ENCODE measurements at regions not wholly inside any gene's neighbourhood (a gene's known extent, or its start where the extent isn't known, plus 50 kb on each side); places are given as distances from the start of the nearest gene placed in this dataset.

GRCh38 chr5:135124128-135124527 lies 90.1 kb upstream of the PITX1 start:
- Histone ChIP-seq H3K4me3 (IDR thresholded peaks at IDR 0.05; ENCODE audit: insufficient read depth, low read depth, low read length) (no peak overlapping the region), H3K27me3 (ENCODE audit: insufficient read depth, low read depth) (no peaks in the 10 kb centered on the region), H3K4me1 (ENCODE audit: low read depth, poor library complexity, severe bottlenecking) (no peaks in the 10 kb centered on the region), H3K4me2 (no peak overlapping the region), H3K36me3 (ENCODE audit: insufficient read depth) (no peaks in the 10 kb centered on the region), H3K79me2 (ENCODE audit: insufficient read depth, low read depth) (no peaks in the 10 kb centered on the region), H2AFZ (ENCODE audit: low read depth) (no peak overlapping the region), H3K9ac (no peak overlapping the region), H3K27ac (no peak overlapping the region), H4K20me1 (ENCODE audit: insufficient read depth) (no peaks in the 10 kb centered on the region)
- TF ChIP-seq CTCF (conservative IDR thresholded peaks at IDR 0.05; ENCODE audit: low read depth, low read length): no peak

- no peak for TF ChIP-seq CTCF (conservative IDR thresholded peaks at IDR 0.05; ENCODE audit: low read depth, low read length)
- Histone ChIP-seq H3K27ac (no peak overlapping the region), H3K4me2 (no peak overlapping the region), H2AFZ (ENCODE audit: low read depth) (no peak overlapping the region), H3K4me1 (ENCODE audit: low read depth, poor library complexity, severe bottlenecking) (no peaks in the 10 kb centered on the region), H3K9ac (no peak overlapping the region), H3K36me3 (ENCODE audit: insufficient read depth) (no peaks in the 10 kb centered on the region), H3K4me3 (IDR thresholded peaks at IDR 0.05; ENCODE audit: insufficient read depth, low read depth, low read length) (no peak overlapping the region), H4K20me1 (ENCODE audit: insufficient read depth) (no peaks in the 10 kb centered on the region), H3K27me3 (ENCODE audit: insufficient read depth, low read depth) (no peaks in the 10 kb centered on the region), H3K79me2 (ENCODE audit: insufficient read depth, low read depth) (no peaks in the 10 kb centered on the region)
Measured at GRCh38 chr5:135122797-135123196, 88.8 kb upstream of the PITX1 start.

- Histone ChIP-seq H3K27ac (no peak overlapping the region), H3K4me3 (IDR thresholded peaks at IDR 0.05; ENCODE audit: insufficient read depth, low read depth, low read length) (no peak overlapping the region), H3K27me3 (ENCODE audit: insufficient read depth, low read depth) (no peaks in the 10 kb centered on the region), H3K4me1 (ENCODE audit: low read depth, poor library complexity, severe bottlenecking) (no peaks in the 10 kb centered on the region), H3K79me2 (ENCODE audit: insufficient read depth, low read depth) (no peaks in the 10 kb centered on the region), H3K36me3 (ENCODE audit: insufficient read depth) (no peaks in the 10 kb centered on the region), H3K4me2 (no peak overlapping the region), H2AFZ (ENCODE audit: low read depth) (no peak overlapping the region), H4K20me1 (ENCODE audit: insufficient read depth) (no peaks in the 10 kb centered on the region), H3K9ac (no peak overlapping the region)
- TF ChIP-seq CTCF (conservative IDR thresholded peaks at IDR 0.05; ENCODE audit: low read depth, low read length): no peak
Measured at GRCh38 chr5:135120951-135121350, 86.9 kb upstream of the PITX1 start.

GRCh38 chr5:135119481-135119880 lies 85.5 kb upstream of the PITX1 start:
- H3K4me1 ChIP-seq (ENCODE audit: low read depth, poor library complexity, severe bottlenecking): no peaks in the 10 kb centered on the region
- TF ChIP-seq CTCF (conservative IDR thresholded peaks at IDR 0.05; ENCODE audit: low read depth, low read length): no peak
- no peaks in the 10 kb centered on the region for H3K36me3 ChIP-seq (ENCODE audit: insufficient read depth)
- no peak overlapping the region for H3K27ac ChIP-seq
- no peaks in the 10 kb centered on the region for H4K20me1 ChIP-seq (ENCODE audit: insufficient read depth)
- H3K4me3 ChIP-seq (IDR thresholded peaks at IDR 0.05; ENCODE audit: insufficient read depth, low read depth, low read length): no peak overlapping the region
- no peaks in the 10 kb centered on the region for H3K27me3 ChIP-seq (ENCODE audit: insufficient read depth, low read depth)
- H3K79me2 ChIP-seq (ENCODE audit: insufficient read depth, low read depth): no peaks in the 10 kb centered on the region
- H3K4me2 ChIP-seq: no peak overlapping the region
- no peak overlapping the region for H3K9ac ChIP-seq
- no peak overlapping the region for H2AFZ ChIP-seq (ENCODE audit: low read depth)

GRCh38 chr5:135117590-135117989 lies 83.6 kb upstream of the PITX1 start:
- H3K79me2 ChIP-seq (ENCODE audit: insufficient read depth, low read depth): no peaks in the 10 kb centered on the region
- H3K27ac ChIP-seq: no peak overlapping the region
- H2AFZ ChIP-seq (ENCODE audit: low read depth): no peak overlapping the region
- H3K36me3 ChIP-seq (ENCODE audit: insufficient read depth): no peaks in the 10 kb centered on the region
- H3K27me3 ChIP-seq (ENCODE audit: insufficient read depth, low read depth): no peaks in the 10 kb centered on the region
- H3K4me3 ChIP-seq (IDR thresholded peaks at IDR 0.05; ENCODE audit: insufficient read depth, low read depth, low read length): no peak overlapping the region
- no peak overlapping the region for H3K4me2 ChIP-seq
- TF ChIP-seq CTCF (conservative IDR thresholded peaks at IDR 0.05; ENCODE audit: low read depth, low read length): no peak
- H4K20me1 ChIP-seq (ENCODE audit: insufficient read depth): no peaks in the 10 kb centered on the region
- H3K4me1 ChIP-seq (ENCODE audit: low read depth, poor library complexity, severe bottlenecking): no peaks in the 10 kb centered on the region
- no peak overlapping the region for H3K9ac ChIP-seq
